ENCODE measurements at regions not wholly inside any gene's neighbourhood (a gene's known extent, or its start where the extent isn't known, plus 50 kb on each side); places are given as distances from the start of the nearest gene placed in this dataset.

GRCh38 chr3:104575634-104576033 is 791.1 kb upstream of the ALCAM start:
- no peak overlapping the region for H3K27ac ChIP-seq (ENCODE audit: low read length)
- no peaks in the 10 kb centered on the region for H4K20me1 ChIP-seq (ENCODE audit: insufficient read depth)
- H3K4me2 ChIP-seq (ENCODE audit: low read length) = no peak overlapping the region
- H3K9ac ChIP-seq (ENCODE audit: low read length) = no peak overlapping the region
- H3K79me2 ChIP-seq (replicated peaks; ENCODE audit: insufficient read depth, low read length) = no peaks in the 10 kb centered on the region
- TF ChIP-seq POLR2AphosphoS5 (IDR thresholded peaks at IDR 0.05) (no peak), SMC3 (conservative IDR thresholded peaks at IDR 0.05; ENCODE audit: poor library complexity) (no peak), EP300 (conservative IDR thresholded peaks at IDR 0.05; ENCODE audit: poor library complexity, severe bottlenecking) (no peak), RAD21 (conservative IDR thresholded peaks at IDR 0.05) (no peak), MXI1 (conservative IDR thresholded peaks at IDR 0.05; ENCODE audit: poor library complexity, severe bottlenecking) (no peak), CTCF (IDR thresholded peaks at IDR 0.05; ENCODE audit: poor library complexity, severe bottlenecking) (no peak), EZH2 (IDR thresholded peaks at IDR 0.05; ENCODE audit: borderline replicate concordance, insufficient read depth, low read length, poor library complexity, severe bottlenecking) (no peak), TAF1 (IDR thresholded peaks at IDR 0.05; ENCODE audit: low read depth) (no peak)
- H3K36me3 ChIP-seq (ENCODE audit: insufficient read depth, low read length) = no peaks in the 10 kb centered on the region
- H3F3A ChIP-seq (ENCODE audit: insufficient read depth, low read length, poor library complexity, severe bottlenecking) = no peaks in the 10 kb centered on the region
- H3K9me2 ChIP-seq (ENCODE audit: insufficient read depth, low read length) = no peaks in the 10 kb centered on the region
- no peaks in the 10 kb centered on the region for H3K27me3 ChIP-seq (ENCODE audit: insufficient read depth, low read depth, low read length)
- no peak overlapping the region for H2AFZ ChIP-seq (ENCODE audit: low read depth, low read length)
- peaks cover 11% of the 10 kb centered on the region for H3K9me3 ChIP-seq (ENCODE audit: low read length)
- no peak overlapping the region for H3K4me3 ChIP-seq (ENCODE audit: low read length)

- Histone ChIP-seq H3K79me2 (replicated peaks; ENCODE audit: insufficient read depth, low read length) (no peaks in the 10 kb centered on the region), H2AFZ (ENCODE audit: low read depth, low read length) (no peak overlapping the region), H3K36me3 (ENCODE audit: insufficient read depth, low read length) (no peaks in the 10 kb centered on the region), H3F3A (ENCODE audit: insufficient read depth, low read length, poor library complexity, severe bottlenecking) (no peaks in the 10 kb centered on the region), H4K20me1 (ENCODE audit: insufficient read depth) (no peaks in the 10 kb centered on the region), H3K9ac (ENCODE audit: low read length) (no peak overlapping the region), H3K27me3 (ENCODE audit: insufficient read depth, low read depth, low read length) (no peaks in the 10 kb centered on the region), H3K4me3 (ENCODE audit: low read length) (no peak overlapping the region), H3K9me2 (ENCODE audit: insufficient read depth, low read length) (no peaks in the 10 kb centered on the region), H3K4me2 (ENCODE audit: low read length) (no peak overlapping the region), H3K9me3 (ENCODE audit: low read length) (peaks cover 11% of the 10 kb centered on the region), H3K27ac (ENCODE audit: low read length) (no peak overlapping the region)
- no peak for TF ChIP-seq TAF1 (IDR thresholded peaks at IDR 0.05; ENCODE audit: low read depth)
- no peak for TF ChIP-seq CTCF (IDR thresholded peaks at IDR 0.05; ENCODE audit: poor library complexity, severe bottlenecking)
Measured at GRCh38 chr3:104578558-104578957, 788.2 kb upstream of the ALCAM start.

- no peak overlapping the region for H3K4me2 ChIP-seq (ENCODE audit: low read length)
- H3K27ac ChIP-seq (ENCODE audit: low read length) = no peak overlapping the region
- no peaks in the 10 kb centered on the region for H4K20me1 ChIP-seq (ENCODE audit: insufficient read depth)
- TF ChIP-seq SMC3 (conservative IDR thresholded peaks at IDR 0.05; ENCODE audit: poor library complexity) (no peak), EP300 (conservative IDR thresholded peaks at IDR 0.05; ENCODE audit: poor library complexity, severe bottlenecking) (no peak), TAF1 (IDR thresholded peaks at IDR 0.05; ENCODE audit: low read depth) (no peak), MXI1 (conservative IDR thresholded peaks at IDR 0.05; ENCODE audit: poor library complexity, severe bottlenecking) (no peak), REST (IDR thresholded peaks at IDR 0.05; ENCODE audit: borderline replicate concordance) (no peak)
- H3K9ac ChIP-seq (ENCODE audit: low read length) = no peak overlapping the region
- no peaks in the 10 kb centered on the region for H3K9me2 ChIP-seq (ENCODE audit: insufficient read depth, low read length)
- no peaks in the 10 kb centered on the region for H3K27me3 ChIP-seq (ENCODE audit: insufficient read depth, low read depth, low read length)
- no peaks in the 10 kb centered on the region for H3K36me3 ChIP-seq (ENCODE audit: insufficient read depth, low read length)
- no peak overlapping the region for H2AFZ ChIP-seq (ENCODE audit: low read depth, low read length)
- H3K9me3 ChIP-seq (ENCODE audit: low read length) = peaks cover 3% of the 10 kb centered on the region
- no peak overlapping the region for H3K4me3 ChIP-seq (ENCODE audit: low read length)
- H3F3A ChIP-seq (ENCODE audit: insufficient read depth, low read length, poor library complexity, severe bottlenecking) = no peaks in the 10 kb centered on the region
- no peaks in the 10 kb centered on the region for H3K79me2 ChIP-seq (replicated peaks; ENCODE audit: insufficient read depth, low read length)
Measured at GRCh38 chr3:104582092-104582491, 784.6 kb upstream of the ALCAM start.
